A549 (cell line): ENCODE measurements at regions not wholly inside any gene's neighbourhood (a gene's known extent, or its start where the extent isn't known, plus 50 kb on each side); places are given as distances from the start of the nearest gene placed in this dataset.

ENCODE experiments used
- ATAC-seq, 2 experiments: fragments of 200-7000 bp in 1 of 2; fragments of >200 bp in 1 of 2; cut with Nextera tagmentation in 1 of 2; cut with Tn5 transposase in 1 of 2; 3 replicates each; pipeline versions ENCODE4 v1.8.0 to v1.9.1; 2018 to 2020; ENCODE audit warnings: mild to moderate bottlenecking in 1 of 2, moderate library complexity in 1 of 2
- CTCF ChIA-PET: fragments of 300-600 bp; sonication (Branson Sonifier 250); formaldehyde crosslinking; extraction: SDS; loops from one replicate; lab custom pipeline; 2021; ENCODE audit warnings: antibody characterized with exemption, inconsistent platforms; lab: Yijun Ruan, JAX
- POLR2A ChIA-PET: fragments of 350-600 bp; formaldehyde crosslinking; extraction: SDS; loops from one replicate; lab custom pipeline; 2021; ENCODE audit warnings: antibody characterized with exemption, inconsistent platforms; lab: Yijun Ruan, JAX
- DNase-seq, 2 experiments: peaks; one replicate each; pipeline versions ENCODE4 v3.0.0 to v3.0.0-alpha.2; 2011 to 2016; ENCODE audit warnings: low read depth in 1 of 2, low spot score in 1 of 2
- FAIRE-seq: peaks from 2 replicates; lab custom pipeline; 2011; peaks lifted over from hg19 to GRCh38; lab: Jason Lieb, UNC
- H3K27ac ChIP-seq, 2 experiments: fragments of >200 bp; sonication (Bioruptor Twin); formaldehyde crosslinking; 3 replicates each; pipeline ENCODE4 v1.5.1; 2016 to 2017
- H3K4me1 ChIP-seq: fragments of >200 bp; sonication (Bioruptor Twin); formaldehyde crosslinking; 3 replicates; pipeline ENCODE4 v1.6.1; 2016
- H3K4me2 ChIP-seq: fragments of >200 bp; sonication (Bioruptor Twin); formaldehyde crosslinking; 3 replicates; pipeline ENCODE4 v1.6.1; 2016
- H3K4me3 ChIP-seq: fragments of >200 bp; sonication (Bioruptor Twin); formaldehyde crosslinking; 3 replicates; pipeline ENCODE4 v1.5.1; 2016
- H3K9me3 ChIP-seq: fragments of >200 bp; sonication (Bioruptor Twin); formaldehyde crosslinking; 3 replicates; pipeline ENCODE4 v1.6.1; 2016
- BHLHE40 ChIP-seq: IDR thresholded peaks from 2 replicates; pipeline ENCODE4 v1.6.1; 2012; ENCODE audit warnings: low read depth, low read length, inconsistent platforms
- CBX8 ChIP-seq: fragments of 200-600 bp; sonication (generic); IDR thresholded peaks from 2 replicates; pipeline ENCODE4 v1.6.1; 2016
- EP300 ChIP-seq, 2 experiments: fragments of >200 bp; sonication (Bioruptor Twin); formaldehyde crosslinking; IDR thresholded peaks; 2 replicates in 1 of 2; 3 replicates in 1 of 2; pipeline ENCODE4 v1.6.1; 2016 to 2017
- ESRRA ChIP-seq: fragments of 150-350 bp; IDR thresholded peaks from 2 replicates; pipeline ENCODE4 v1.6.1; 2014; ENCODE audit warnings: mild to moderate bottlenecking, low read length, borderline replicate concordance
- FOSL2 ChIP-seq, 2 experiments: fragments of 450-650 bp in 1 of 2; fragments of >200 bp in 1 of 2; sonication (Bioruptor Twin) in 1 of 2; formaldehyde crosslinking; IDR thresholded peaks; 2 replicates each; pipeline versions ENCODE4 v1.5.0 to v1.6.1; 2016 to 2020; ENCODE audit warnings: mild to moderate bottlenecking in 1 of 2, moderate library complexity in 1 of 2
- GATA3 ChIP-seq: IDR thresholded peaks from 2 replicates; pipeline ENCODE4 v1.6.1; 2012; ENCODE audit warnings: borderline replicate concordance
- HEYL ChIP-seq: fragments of 250-450 bp; sonication (Bioruptor Pico); IDR thresholded peaks from 2 replicates; pipeline ENCODE4 v1.8.0; 2021; ENCODE audit warnings: mild to moderate bottlenecking, moderate library complexity
- KDM5A ChIP-seq: fragments of 200-600 bp; sonication (generic); IDR thresholded peaks from 2 replicates; pipeline ENCODE4 v1.6.1; 2016; ENCODE audit warnings: antibody characterized with exemption, mild to moderate bottlenecking
- NPAS2 ChIP-seq: fragments of 250-450 bp; sonication (Bioruptor Pico); IDR thresholded peaks from 2 replicates; pipeline ENCODE4 v1.8.0; 2022; ENCODE audit warnings: mild to moderate bottlenecking, moderate library complexity, borderline replicate concordance
- NR3C1 ChIP-seq: fragments of >200 bp; sonication (Bioruptor Twin); formaldehyde crosslinking; IDR thresholded peaks from 3 replicates; pipeline ENCODE4 v1.6.1; 2017
- POLR2A ChIP-seq: IDR thresholded peaks from 2 replicates; pipeline ENCODE4 v1.6.1; 2012; ENCODE audit warnings: mild to moderate bottlenecking, low read length
- RAD21 ChIP-seq, 2 experiments: fragments of >200 bp in 1 of 2; sonication (Bioruptor Twin) in 1 of 2; formaldehyde crosslinking in 1 of 2; IDR thresholded peaks in 1 of 2; conservative IDR thresholded peaks in 1 of 2; 2 replicates in 1 of 2; 3 replicates in 1 of 2; pipeline ENCODE4 v1.6.1; 2012 to 2018; ENCODE audit warnings: inconsistent platforms in 1 of 2
- RARB ChIP-seq: fragments of 250-450 bp; sonication (Bioruptor Pico); IDR thresholded peaks from 2 replicates; pipeline ENCODE4 v1.8.0; 2021; ENCODE audit warnings: mild to moderate bottlenecking, moderate library complexity
- SMC3 ChIP-seq: fragments of >200 bp; sonication (Bioruptor Twin); formaldehyde crosslinking; IDR thresholded peaks from 3 replicates; pipeline ENCODE4 v1.6.1; 2018; ENCODE audit warnings: inconsistent platforms
- ZNF302 ChIP-seq: fragments of 250-450 bp; sonication (Bioruptor Pico); IDR thresholded peaks from 2 replicates; pipeline ENCODE4 v1.9.0; 2021; ENCODE audit warnings: inconsistent platforms, mild to moderate bottlenecking, moderate library complexity
- WGBS: methylation state at CpG from one replicate; pipeline ENCODE4 v1.1.6; 2017; ENCODE audit errors: missing lambda C conversion rate; 5-methylcytosine and 5-hydroxymethylcytosine counted together
- TF ChIP-seq, protein P1 (sequence below): IDR thresholded peaks from 2 replicates; pipeline ENCODE4 v1.6.1; 2012; ENCODE audit warnings: low read depth, borderline replicate concordance
- TF ChIP-seq, protein P2 (sequence below): fragments of 250-450 bp; sonication (Bioruptor Pico); IDR thresholded peaks from 2 replicates; pipeline ENCODE4 v1.5.0; 2020; ENCODE audit warnings: low read depth, mild to moderate bottlenecking, moderate library complexity
- TF ChIP-seq, protein P3 (sequence below): fragments of >200 bp; sonication (Bioruptor Twin); formaldehyde crosslinking; IDR thresholded peaks from 3 replicates; pipeline ENCODE4 v1.5.1; 2016

DNA sequence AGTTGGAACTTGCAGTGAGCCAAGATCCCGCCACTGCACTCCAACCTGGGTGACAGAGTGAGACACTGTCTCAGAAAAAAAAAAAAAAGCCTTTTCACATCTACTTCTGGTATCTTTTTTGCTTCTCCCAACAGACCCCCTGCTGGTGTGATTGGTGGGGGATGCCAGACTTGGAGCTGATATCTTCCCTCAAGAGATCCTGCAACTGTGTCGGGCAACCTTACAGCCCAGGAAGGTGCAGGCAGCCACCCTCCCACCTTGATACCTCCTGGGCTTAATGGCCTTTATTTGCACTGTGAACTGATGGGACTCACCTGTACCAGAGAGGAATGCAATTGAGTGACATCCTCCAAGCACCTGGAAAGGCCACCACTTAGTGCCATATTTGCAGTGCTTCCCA, 142.3 kb downstream of the RGS9 start:
- FAIRE-seq (no peak), DNase-seq (no peak), ATAC-seq (no peak)
- TF ChIP-seq RAD21 (conservative IDR thresholded peaks at IDR 0.05 in 1 of 2, IDR thresholded peaks at IDR 0.05 in 1 of 2), result no peak
- no peak for TF ChIP-seq KDM5A
- no peak for TF ChIP-seq CBX8
- no peak for TF ChIP-seq GATA3
- TF ChIP-seq RARB, result no peak
- TF ChIP-seq HEYL (CRISPR knock-in tag), result no peak
- TF ChIP-seq EP300 (IDR thresholded peaks at IDR 0.05), result no peak
- TF ChIP-seq NPAS2 (CRISPR knock-in tag), result no peak
- TF ChIP-seq ZNF302 (CRISPR knock-in tag), result no peak
- TF ChIP-seq, protein P1, sequence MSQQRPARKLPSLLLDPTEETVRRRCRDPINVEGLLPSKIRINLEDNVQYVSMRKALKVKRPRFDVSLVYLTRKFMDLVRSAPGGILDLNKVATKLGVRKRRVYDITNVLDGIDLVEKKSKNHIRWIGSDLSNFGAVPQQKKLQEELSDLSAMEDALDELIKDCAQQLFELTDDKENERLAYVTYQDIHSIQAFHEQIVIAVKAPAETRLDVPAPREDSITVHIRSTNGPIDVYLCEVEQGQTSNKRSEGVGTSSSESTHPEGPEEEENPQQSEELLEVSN, result no peak
- TF ChIP-seq BHLHE40, result no peak
- no peak overlapping the region for H3K4me3 ChIP-seq
- no peak overlapping the region for H3K27ac ChIP-seq
- H3K4me2 ChIP-seq, result no peak overlapping the region
- CTCF ChIA-PET, result interaction anchor here (0.6 to 7.3 kb wide), 10 partner anchors 10 to 887 kb away, joined by 3 to 51 read pairs (median 5); no protein-coding TSS in a partner anchor
- no peaks in the 10 kb centered on the region for H3K4me1 ChIP-seq
- WGBS, result 87% methylated on average over 2 of the region's 2 CpGs
- no peaks in the 10 kb centered on the region for H3K9me3 ChIP-seq
- POLR2A ChIA-PET, result no interaction called here

DNA sequence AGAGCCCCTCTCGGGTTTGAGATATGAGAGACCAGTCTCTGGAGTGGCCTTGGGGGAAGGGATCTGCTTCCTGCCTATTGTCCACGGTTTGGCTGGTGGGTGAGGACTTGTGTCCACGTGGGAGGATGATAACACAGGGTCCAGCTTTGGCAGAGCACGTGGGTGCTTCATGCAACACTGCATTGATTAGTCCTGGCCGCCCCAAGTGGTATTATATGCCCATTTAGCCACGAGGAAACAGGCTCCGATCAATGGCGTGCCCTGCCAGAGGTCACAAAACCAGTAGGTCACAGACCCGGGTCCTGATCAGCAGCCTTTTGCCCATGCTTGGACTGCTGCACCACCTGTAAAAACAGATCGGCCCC, 141.6 kb downstream of the RGS9 start:
- FAIRE-seq, result no peak
- Histone ChIP-seq H3K4me1 (no peaks in the 10 kb centered on the region), H3K9me3 (no peaks in the 10 kb centered on the region), H3K27ac (no peak overlapping the region), H3K4me3 (no peak overlapping the region), H3K4me2 (0 out of 3 replicates have a peak overlapping the region, but pooled peaks have one; percentile 8)
- no peak for DNase-seq
- peak in 1 of 2 experiments; percentile 26; a peak in 4 of 6 replicates for ATAC-seq
- ChIA-PET CTCF (interaction anchor here (0.6 to 7.3 kb wide), 13 partner anchors 8 to 887 kb away, joined by 3 to 51 read pairs (median 6); no protein-coding TSS in a partner anchor), POLR2A (no interaction called here)
- TF ChIP-seq RAD21 (conservative IDR thresholded peaks at IDR 0.05 in 1 of 2, IDR thresholded peaks at IDR 0.05 in 1 of 2) (no peak), NR3C1 (no peak)
- 64% methylated on average over 9 of the region's 10 CpGs for WGBS

GRCh38 chr17:65278050-65278819, 141.1 kb downstream of the RGS9 start:
- WGBS, result 17% methylated on average over 12 of the region's 12 CpGs
- TF ChIP-seq, protein P2, sequence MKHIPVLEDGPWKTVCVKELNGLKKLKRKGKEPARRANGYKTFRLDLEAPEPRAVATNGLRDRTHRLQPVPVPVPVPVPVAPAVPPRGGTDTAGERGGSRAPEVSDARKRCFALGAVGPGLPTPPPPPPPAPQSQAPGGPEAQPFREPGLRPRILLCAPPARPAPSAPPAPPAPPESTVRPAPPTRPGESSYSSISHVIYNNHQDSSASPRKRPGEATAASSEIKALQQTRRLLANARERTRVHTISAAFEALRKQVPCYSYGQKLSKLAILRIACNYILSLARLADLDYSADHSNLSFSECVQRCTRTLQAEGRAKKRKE, result no peak
- TF ChIP-seq ESRRA (no peak), POLR2A (peak; percentile 13; the same call in 1 of the 2 replicates), SMC3 (peak; percentile 85), BHLHE40 (no peak), RAD21 (conservative IDR thresholded peaks at IDR 0.05 in 1 of 2, IDR thresholded peaks at IDR 0.05 in 1 of 2) (peak; percentile 90 to 92), FOSL2 (IDR thresholded peaks at IDR 0.05) (no peak), FOSL2 (CRISPR knock-in tag; IDR thresholded peaks at IDR 0.05) (no peak)
- TF ChIP-seq, protein P3, sequence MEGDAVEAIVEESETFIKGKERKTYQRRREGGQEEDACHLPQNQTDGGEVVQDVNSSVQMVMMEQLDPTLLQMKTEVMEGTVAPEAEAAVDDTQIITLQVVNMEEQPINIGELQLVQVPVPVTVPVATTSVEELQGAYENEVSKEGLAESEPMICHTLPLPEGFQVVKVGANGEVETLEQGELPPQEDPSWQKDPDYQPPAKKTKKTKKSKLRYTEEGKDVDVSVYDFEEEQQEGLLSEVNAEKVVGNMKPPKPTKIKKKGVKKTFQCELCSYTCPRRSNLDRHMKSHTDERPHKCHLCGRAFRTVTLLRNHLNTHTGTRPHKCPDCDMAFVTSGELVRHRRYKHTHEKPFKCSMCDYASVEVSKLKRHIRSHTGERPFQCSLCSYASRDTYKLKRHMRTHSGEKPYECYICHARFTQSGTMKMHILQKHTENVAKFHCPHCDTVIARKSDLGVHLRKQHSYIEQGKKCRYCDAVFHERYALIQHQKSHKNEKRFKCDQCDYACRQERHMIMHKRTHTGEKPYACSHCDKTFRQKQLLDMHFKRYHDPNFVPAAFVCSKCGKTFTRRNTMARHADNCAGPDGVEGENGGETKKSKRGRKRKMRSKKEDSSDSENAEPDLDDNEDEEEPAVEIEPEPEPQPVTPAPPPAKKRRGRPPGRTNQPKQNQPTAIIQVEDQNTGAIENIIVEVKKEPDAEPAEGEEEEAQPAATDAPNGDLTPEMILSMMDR, result peak; percentile 71
- peak; percentile 97 to 99 for ATAC-seq
- ChIA-PET POLR2A (no interaction called here), CTCF (interaction anchor here (0.6 to 7.3 kb wide), 29 partner anchors 9 to 895 kb away, joined by 3 to 51 read pairs (median 3); no protein-coding TSS in a partner anchor)
- Histone ChIP-seq H3K4me3 (no peak overlapping the region), H3K4me1 (no peaks in the 10 kb centered on the region), H3K27ac (no peak overlapping the region), H3K4me2 (0 out of 3 replicates have a peak overlapping the region, but pooled peaks have one; percentile 8), H3K9me3 (no peaks in the 10 kb centered on the region)
- DNase-seq, result peak; percentile 73 to 87
- FAIRE-seq, result peak; percentile 28
